ENCODE measurements at regions not wholly inside any gene's neighbourhood (a gene's known extent, or its start where the extent isn't known, plus 50 kb on each side); places are given as distances from the start of the nearest gene placed in this dataset.

DNA sequence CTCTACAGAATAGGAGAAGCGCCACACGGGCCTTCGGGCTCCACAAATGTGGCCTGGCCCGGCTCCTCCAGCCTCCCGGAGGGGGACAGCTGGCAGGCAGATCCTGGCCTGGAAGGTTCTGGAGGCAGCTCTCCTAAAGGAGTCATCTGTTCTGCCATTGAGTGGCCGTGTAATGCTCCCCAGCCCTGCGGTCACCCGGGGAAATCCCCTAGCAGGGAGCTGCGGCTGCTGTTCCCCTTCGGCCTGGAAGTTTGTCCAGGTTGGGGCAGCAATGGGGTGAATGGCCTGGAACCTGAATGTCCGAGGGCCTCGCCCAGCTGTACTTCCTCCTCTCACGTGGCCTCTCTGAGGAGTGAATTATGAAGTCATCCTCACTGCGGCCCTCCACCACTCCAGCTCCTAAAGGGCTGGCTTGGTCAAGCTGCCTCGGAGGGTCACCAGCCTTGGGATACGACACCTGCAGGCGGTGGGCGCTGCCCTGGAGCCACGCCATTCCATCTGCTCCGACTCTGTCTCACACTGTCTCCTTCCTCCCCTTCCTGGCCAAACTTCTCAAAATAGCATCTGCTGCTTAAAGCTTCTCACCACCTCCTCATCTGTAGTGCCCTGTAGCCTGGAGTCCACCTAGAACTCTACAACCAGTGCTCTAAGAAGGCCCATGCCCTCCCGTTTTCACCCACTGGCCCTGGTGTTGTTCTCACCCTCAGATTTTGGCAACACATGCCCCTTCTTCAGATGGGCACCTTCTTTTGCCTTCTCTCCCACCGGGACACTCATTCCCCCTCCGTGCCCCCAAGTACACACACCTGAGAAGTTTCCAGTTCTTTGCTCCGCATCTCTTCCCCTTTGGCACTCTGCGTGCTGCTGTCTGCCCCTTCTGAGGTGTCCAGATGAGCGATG, 54.4 kb upstream of the TMPRSS2 start:
- H3K79me2 ChIP-seq (ENCODE audit: control insufficient read depth, insufficient read depth, low read length): no peaks in the 10 kb centered on the region
- no peaks in the 10 kb centered on the region for H3K36me3 ChIP-seq (ENCODE audit: control insufficient read depth, insufficient read depth, low read length)
- no peak overlapping the region for H3K27ac ChIP-seq (ENCODE audit: insufficient read depth, low read length)
- H4K20me1 ChIP-seq (ENCODE audit: control insufficient read depth, extremely low read depth, insufficient read depth, low read length): no peaks in the 10 kb centered on the region
- no peaks in the 10 kb centered on the region for H3K9me3 ChIP-seq (ENCODE audit: control insufficient read depth, insufficient read depth, low read depth, low read length)
- H3K4me1 ChIP-seq (ENCODE audit: control insufficient read depth, extremely low read depth, insufficient read depth, low read length): no peaks in the 10 kb centered on the region
- no peak for DNase-seq (ENCODE audit: low read depth in 2 of 2)
- no peaks in the 10 kb centered on the region for H3K27me3 ChIP-seq (ENCODE audit: control insufficient read depth, insufficient read depth, low read length)
- no peak overlapping the region for H3K9ac ChIP-seq (ENCODE audit: insufficient read depth, low read length)
- H3K4me3 ChIP-seq (replicated peaks in 1 of 4; ENCODE audit: control extremely low read depth in 1 of 4, insufficient read depth in 1 of 4, low read depth in 3 of 4, low read length in 4 of 4): no peak overlapping the region
- TF ChIP-seq, protein P1, sequence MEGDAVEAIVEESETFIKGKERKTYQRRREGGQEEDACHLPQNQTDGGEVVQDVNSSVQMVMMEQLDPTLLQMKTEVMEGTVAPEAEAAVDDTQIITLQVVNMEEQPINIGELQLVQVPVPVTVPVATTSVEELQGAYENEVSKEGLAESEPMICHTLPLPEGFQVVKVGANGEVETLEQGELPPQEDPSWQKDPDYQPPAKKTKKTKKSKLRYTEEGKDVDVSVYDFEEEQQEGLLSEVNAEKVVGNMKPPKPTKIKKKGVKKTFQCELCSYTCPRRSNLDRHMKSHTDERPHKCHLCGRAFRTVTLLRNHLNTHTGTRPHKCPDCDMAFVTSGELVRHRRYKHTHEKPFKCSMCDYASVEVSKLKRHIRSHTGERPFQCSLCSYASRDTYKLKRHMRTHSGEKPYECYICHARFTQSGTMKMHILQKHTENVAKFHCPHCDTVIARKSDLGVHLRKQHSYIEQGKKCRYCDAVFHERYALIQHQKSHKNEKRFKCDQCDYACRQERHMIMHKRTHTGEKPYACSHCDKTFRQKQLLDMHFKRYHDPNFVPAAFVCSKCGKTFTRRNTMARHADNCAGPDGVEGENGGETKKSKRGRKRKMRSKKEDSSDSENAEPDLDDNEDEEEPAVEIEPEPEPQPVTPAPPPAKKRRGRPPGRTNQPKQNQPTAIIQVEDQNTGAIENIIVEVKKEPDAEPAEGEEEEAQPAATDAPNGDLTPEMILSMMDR (conservative IDR thresholded peaks at IDR 0.05 in 1 of 2, IDR thresholded peaks at IDR 0.05 in 1 of 2; ENCODE audit: low read depth in 1 of 2, low read length in 2 of 2): no peak
- no peak for TF ChIP-seq EZH2 (IDR thresholded peaks at IDR 0.05; ENCODE audit: low read length, missing control alignments)
- H3K4me2 ChIP-seq (ENCODE audit: extremely low read depth, insufficient read depth, low read length): no peak overlapping the region
- H2AFZ ChIP-seq (ENCODE audit: low read length): no peak overlapping the region

DNA sequence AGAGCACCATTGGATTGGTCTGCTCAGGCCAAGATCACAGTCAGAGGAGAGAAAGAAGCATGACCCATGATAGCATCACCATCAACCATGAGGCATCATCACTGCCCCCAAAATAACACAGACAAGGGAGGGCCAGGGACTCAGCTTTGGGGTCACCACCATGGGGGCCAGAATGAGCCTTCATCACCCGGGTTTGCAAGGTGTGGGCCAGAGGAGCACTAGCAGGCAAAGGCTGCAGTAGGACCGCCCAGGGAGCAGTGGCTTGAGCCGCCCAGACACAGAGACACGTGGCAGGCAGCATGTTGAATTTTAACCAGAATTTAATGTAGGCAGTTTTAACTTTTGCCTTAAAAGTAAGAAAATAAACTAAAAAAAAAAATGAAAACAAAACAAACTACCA, 53.7 kb upstream of the TMPRSS2 start:
- Histone ChIP-seq H3K36me3 (ENCODE audit: control insufficient read depth, insufficient read depth, low read length) (no peaks in the 10 kb centered on the region), H3K4me1 (ENCODE audit: control insufficient read depth, extremely low read depth, insufficient read depth, low read length) (no peaks in the 10 kb centered on the region), H2AFZ (ENCODE audit: low read length) (no peak overlapping the region), H3K27ac (ENCODE audit: insufficient read depth, low read length) (no peak overlapping the region), H3K4me2 (ENCODE audit: extremely low read depth, insufficient read depth, low read length) (no peak overlapping the region), H3K9me3 (ENCODE audit: control insufficient read depth, insufficient read depth, low read depth, low read length) (no peaks in the 10 kb centered on the region), H3K27me3 (ENCODE audit: control insufficient read depth, insufficient read depth, low read length) (no peaks in the 10 kb centered on the region), H3K4me3 (replicated peaks in 1 of 4; ENCODE audit: control extremely low read depth in 1 of 4, insufficient read depth in 1 of 4, low read depth in 3 of 4, low read length in 4 of 4) (no peak overlapping the region), H4K20me1 (ENCODE audit: control insufficient read depth, extremely low read depth, insufficient read depth, low read length) (no peaks in the 10 kb centered on the region), H3K79me2 (ENCODE audit: control insufficient read depth, insufficient read depth, low read length) (no peaks in the 10 kb centered on the region), H3K9ac (ENCODE audit: insufficient read depth, low read length) (no peak overlapping the region)
- no peak for DNase-seq (ENCODE audit: low read depth in 2 of 2)
- no peak for TF ChIP-seq EZH2 (IDR thresholded peaks at IDR 0.05; ENCODE audit: low read length, missing control alignments)
- TF ChIP-seq, protein P1 (conservative IDR thresholded peaks at IDR 0.05 in 1 of 2, IDR thresholded peaks at IDR 0.05 in 1 of 2; ENCODE audit: low read depth in 1 of 2, low read length in 2 of 2): no peak

DNA sequence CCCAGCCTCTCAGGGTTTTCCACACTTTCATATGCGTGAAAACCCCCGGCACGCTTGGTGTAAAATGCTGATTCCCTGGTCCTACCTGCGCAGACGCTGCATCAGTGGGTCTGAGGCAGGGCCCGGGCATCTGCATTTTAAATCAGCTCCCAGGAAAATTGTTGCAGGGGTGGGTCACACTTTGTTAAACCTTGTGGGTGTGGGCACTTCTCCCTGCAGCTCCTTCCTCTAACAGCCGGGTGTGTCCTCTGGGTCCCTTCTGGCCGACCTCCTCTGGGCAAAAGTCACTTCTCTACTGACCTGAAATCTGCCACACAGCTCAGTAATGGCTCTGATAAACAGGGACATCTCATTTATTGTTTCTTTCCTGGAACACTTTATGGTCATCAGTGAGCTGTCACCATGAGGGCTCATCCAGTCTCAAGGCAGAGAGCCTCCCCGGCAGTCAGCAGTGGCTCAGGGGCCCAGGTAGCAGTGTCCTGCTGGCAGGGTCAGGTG, 52.8 kb upstream of the TMPRSS2 start:
- no peaks in the 10 kb centered on the region for H3K79me2 ChIP-seq (ENCODE audit: control insufficient read depth, insufficient read depth, low read length)
- no peak overlapping the region for H3K4me2 ChIP-seq (ENCODE audit: extremely low read depth, insufficient read depth, low read length)
- no peaks in the 10 kb centered on the region for H3K9me3 ChIP-seq (ENCODE audit: control insufficient read depth, insufficient read depth, low read depth, low read length)
- H3K4me1 ChIP-seq (ENCODE audit: control insufficient read depth, extremely low read depth, insufficient read depth, low read length): no peaks in the 10 kb centered on the region
- H3K4me3 ChIP-seq (replicated peaks in 1 of 4; ENCODE audit: control extremely low read depth in 1 of 4, insufficient read depth in 1 of 4, low read depth in 3 of 4, low read length in 4 of 4): no peak overlapping the region
- H2AFZ ChIP-seq (ENCODE audit: low read length): no peak overlapping the region
- H3K27me3 ChIP-seq (ENCODE audit: control insufficient read depth, insufficient read depth, low read length): no peaks in the 10 kb centered on the region
- H3K27ac ChIP-seq (ENCODE audit: insufficient read depth, low read length): no peak overlapping the region
- no peak overlapping the region for H3K9ac ChIP-seq (ENCODE audit: insufficient read depth, low read length)
- no peaks in the 10 kb centered on the region for H3K36me3 ChIP-seq (ENCODE audit: control insufficient read depth, insufficient read depth, low read length)
- DNase-seq (ENCODE audit: low read depth in 2 of 2): no peak
- TF ChIP-seq EZH2 (IDR thresholded peaks at IDR 0.05; ENCODE audit: low read length, missing control alignments): no peak
- TF ChIP-seq, protein P1 (conservative IDR thresholded peaks at IDR 0.05 in 1 of 2, IDR thresholded peaks at IDR 0.05 in 1 of 2; ENCODE audit: low read depth in 1 of 2, low read length in 2 of 2): no peak
- no peaks in the 10 kb centered on the region for H4K20me1 ChIP-seq (ENCODE audit: control insufficient read depth, extremely low read depth, insufficient read depth, low read length)

All from fibroblast of lung (primary cell).